ENCODE measurements at regions not wholly inside any gene's neighbourhood (a gene's known extent, or its start where the extent isn't known, plus 50 kb on each side); places are given as distances from the start of the nearest gene placed in this dataset.
"Not testable (repeated sequence)": the region's sequence is repeated elsewhere in the genome, so short reads cannot be mapped to it uniquely, and the experiment has no call there.

DNA sequence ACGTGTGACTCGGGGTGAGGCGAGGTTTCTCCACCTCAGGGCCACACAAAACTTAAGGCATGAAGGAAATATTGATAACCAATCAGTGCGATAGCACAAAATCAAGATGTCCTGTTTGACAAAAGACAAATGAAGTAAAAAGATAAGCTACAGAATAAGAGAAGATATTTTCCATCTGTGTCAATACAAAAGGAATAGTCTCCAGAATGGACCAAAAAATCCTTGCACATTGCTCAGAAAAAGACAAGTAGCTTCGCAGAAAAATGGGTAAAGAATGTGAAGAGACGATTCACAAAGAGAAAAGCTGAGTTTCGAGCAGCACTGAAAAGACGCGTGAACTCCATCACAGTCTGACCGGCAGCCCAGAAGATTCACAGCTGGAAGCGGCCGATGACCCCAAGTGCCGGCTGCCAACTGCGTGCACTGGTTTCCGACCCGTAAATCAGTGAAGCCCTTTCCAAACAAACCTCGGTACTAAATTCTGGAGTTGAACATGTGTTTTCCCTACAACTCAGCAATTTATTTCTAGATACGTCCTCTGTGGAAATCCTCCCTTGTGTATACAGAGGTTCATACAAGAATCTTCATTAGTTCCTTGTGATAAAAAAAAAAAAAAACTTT, 308.4 kb downstream of the BRD1 start:
- no peak for DNase-seq

GRCh38 chr22:49518436-49518970, 309.2 kb downstream of the BRD1 start:
- DNase-seq: no peak

GRCh38 chr22:49517667-49518185, 309.9 kb downstream of the BRD1 start:
- no peak for DNase-seq

- DNase-seq: no peak
Measured at GRCh38 chr22:49517211-49517610, 310.5 kb downstream of the BRD1 start.

DNA sequence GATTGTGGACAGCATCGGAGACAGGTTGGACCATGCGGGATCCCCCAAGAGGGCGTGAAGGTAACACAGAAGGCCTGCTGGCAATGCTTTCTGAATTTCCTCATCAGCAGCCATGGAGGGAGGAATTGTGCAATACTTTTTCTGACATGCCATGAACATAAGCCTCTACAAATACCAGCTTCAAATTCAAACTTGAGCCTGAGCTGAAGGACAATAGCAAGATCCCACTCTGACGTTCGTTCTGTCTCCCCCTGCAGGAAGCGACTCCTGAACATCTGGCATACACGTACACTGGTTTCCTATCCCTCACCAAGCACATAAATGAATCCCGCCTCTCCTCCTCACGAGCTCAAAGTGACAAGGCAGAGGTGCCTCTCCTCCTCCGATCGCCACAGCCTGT, 312.2 kb downstream of the BRD1 start:
- DNase-seq: no peak

GRCh38 chr22:49514641-49515040, 313.0 kb downstream of the BRD1 start:
- DNase-seq: no peak

GRCh38 chr22:49514211-49514610, 313.5 kb downstream of the BRD1 start:
- DNase-seq: no peak

DNA sequence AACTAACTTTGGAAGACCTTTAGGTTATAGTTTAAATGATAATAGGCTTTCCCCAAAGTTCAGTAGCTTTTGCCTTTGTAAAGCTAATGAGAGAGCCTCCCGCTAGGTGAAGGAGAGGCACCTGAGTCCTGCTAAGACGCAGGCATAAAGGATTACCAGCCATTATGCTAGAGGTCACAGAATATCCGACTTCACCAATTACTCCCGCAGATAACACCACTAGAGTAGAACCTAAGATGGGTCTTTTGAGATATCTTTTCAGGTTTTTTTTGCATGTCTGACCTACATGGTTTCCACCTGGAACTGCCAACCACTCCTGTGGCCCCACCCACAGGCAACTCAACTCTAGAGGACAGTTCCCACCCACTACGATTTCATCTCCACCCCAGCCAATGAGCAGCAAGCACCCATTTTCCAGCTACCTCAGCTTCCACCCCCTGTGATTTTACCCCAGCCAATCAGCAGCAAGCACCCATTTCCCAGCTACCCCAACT, 314.3 kb downstream of the BRD1 start:
- DNase-seq: no peak

- DNase-seq: no peak
Measured at GRCh38 chr22:49512487-49513165, 315.0 kb downstream of the BRD1 start.

DNA sequence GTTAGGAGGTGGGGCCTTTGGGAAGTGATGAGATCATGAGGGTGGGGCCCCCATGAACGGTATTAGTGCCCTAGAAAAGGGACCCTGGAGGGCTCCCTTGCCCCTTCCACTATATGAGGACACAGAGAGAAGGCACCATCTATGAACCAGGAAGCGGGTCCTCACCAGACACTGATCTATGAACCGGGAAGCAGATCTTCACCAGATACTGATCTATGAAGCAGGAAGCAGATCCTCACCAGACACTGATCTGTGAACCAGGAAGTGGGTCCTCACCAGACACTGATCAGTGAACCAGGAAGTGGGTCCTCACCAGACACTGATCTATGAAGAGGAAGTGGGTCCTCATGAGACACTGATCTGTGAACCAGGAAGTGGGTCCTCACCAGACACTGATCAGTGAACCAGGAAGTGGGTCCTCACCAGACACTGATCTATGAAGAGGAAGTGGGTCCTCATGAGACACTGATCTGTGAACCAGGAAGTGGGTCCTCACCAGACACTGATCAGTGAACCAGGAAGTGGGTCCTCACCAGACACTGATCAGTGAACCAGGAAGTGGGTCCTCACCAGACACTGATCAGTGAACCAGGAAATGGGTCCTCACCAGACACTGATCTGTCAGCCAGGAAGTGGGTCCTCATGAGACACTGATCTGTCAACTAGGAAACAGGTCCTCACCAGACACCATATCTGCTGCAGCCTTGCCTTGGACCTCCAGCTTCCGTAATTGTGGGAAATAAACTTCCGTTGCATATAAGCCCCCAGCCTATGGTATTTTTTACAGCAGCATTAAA, 316.1 kb downstream of the BRD1 start:
- DNase-seq: not testable (repeated sequence)

GRCh38 chr22:49510718-49511117, 317.0 kb downstream of the BRD1 start:
- DNase-seq: no peak

DNA sequence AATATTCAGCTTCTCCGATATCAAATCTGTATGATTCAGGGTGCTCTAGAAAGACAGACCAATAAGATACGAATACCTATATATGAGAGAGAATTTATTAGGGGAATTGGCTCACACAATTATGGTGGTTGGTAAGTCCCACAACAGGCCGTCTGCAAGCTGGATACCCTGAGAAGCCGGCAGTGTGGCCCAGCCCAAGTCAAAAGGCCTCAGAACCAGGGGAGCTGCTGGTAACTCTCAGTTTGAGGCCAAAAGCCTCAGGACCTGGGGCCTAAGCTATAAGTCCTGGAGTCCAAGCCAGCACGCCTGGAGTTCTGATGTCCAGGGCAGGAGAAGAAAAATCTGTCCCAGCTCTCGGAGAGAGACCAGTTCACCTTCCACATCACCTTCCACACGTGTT, 318.7 kb downstream of the BRD1 start:
- DNase-seq: no peak

GRCh38 chr22:49508561-49508960, 319.1 kb downstream of the BRD1 start:
- DNase-seq: no peak

- no peak for DNase-seq
Measured at GRCh38 chr22:49507607-49508292, 319.9 kb downstream of the BRD1 start.

DNA sequence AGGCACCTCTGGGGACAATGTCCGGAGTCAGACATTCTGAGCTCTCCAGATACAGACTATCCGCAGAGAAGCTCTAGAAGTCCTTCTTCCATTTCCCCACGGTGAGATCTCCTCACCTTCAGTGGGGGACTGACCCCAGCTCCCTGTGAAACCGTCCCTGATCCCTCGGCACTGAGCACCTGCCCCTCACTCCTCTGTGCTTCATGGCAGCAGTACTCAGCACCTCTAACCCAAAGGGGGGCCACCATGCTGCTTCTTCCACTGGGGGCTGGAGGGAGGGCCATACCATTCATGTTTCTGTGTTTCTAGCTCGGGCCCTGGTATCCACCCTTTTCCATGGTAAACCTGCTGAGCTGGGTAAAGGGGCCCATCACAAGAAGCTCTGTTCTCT, 321.7 kb downstream of the BRD1 start:
- no peak for DNase-seq

- no peak for DNase-seq
Measured at GRCh38 chr22:49505337-49506009, 322.2 kb downstream of the BRD1 start.

DNA sequence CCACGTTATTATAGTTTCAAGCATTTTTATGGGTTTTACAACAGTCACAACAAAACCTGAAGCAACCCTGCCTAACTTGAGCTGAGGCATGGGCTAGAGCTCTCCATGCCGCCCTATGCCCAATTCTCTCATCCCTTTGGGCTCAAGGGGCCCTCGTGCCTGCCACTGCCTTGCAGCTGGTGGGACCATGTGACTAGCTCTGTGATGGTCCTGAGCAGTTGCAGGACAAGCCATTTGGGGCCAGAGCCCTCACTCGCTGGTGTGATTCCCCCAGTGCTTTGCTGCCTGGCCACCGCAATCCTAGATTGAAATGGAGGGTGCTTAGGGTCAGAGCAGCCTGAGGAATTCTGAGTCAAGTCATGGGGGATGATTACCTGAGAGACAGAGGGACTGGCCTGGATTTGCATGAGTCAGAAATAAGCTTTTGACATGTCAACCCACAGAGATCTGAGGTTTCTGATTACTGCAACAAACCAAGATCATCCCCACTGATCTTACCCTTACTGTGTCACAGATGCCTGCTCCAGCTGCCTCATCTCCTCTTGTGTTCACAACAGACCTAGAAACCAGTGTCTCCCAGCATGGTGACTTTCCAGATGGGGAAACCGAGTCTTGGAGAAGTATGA, 323.7 kb downstream of the BRD1 start:
- DNase-seq: no peak

DNA sequence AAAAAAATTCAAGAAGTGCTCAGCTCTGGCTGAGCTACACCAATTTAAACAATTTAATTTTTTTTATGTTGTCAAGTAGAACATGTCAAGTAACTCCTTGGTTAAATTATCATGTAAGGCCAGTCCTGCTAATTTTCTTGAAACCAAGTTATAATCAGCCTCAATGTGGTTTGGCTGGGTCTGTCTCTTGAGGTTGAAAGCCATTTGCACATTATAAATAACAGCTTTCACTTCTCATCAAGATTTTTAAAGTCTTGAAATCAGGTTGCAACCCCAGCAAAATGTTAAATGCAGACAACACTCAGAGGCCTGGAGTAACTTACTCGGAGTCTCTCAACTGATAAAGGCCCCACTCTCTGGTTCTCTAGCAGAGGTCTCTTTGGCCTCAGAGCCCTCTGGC, 324.4 kb downstream of the BRD1 start:
- DNase-seq: no peak

- no peak for DNase-seq
Measured at GRCh38 chr22:49502126-49502826, 325.4 kb downstream of the BRD1 start.

DNA sequence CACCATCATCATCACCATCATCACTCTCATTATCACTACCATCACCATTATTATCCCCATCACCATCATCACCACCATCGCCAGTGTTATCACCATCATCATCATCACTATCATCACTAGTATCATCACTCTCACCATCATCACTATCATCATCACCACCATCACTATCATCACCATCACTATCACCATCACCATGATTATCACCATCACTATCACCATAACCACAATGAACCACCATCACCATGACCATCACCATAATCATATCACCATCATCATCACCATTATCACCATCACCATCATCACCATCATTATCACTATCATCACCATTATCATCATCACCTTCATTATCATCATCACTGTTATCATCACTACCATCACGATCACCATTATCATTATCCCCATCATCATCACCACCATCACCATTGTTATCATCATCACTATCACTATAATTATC, 326.7 kb downstream of the BRD1 start:
- DNase-seq: no peak

- no peak for DNase-seq
Measured at GRCh38 chr22:49500076-49500460, 327.6 kb downstream of the BRD1 start.

All from EL (cell line).